ENCODE measurements at regions not wholly inside any gene's neighbourhood (a gene's known extent, or its start where the extent isn't known, plus 50 kb on each side); places are given as distances from the start of the nearest gene placed in this dataset.

GRCh38 chr5:173468821-173469251 is 140.6 kb upstream of the STC2 start:
- no peak for DNase-seq (ENCODE audit: low read depth in 2 of 2)

GRCh38 chr5:173466227-173466626 is 138.0 kb upstream of the STC2 start:
- DNase-seq (ENCODE audit: low read depth in 2 of 2): no peak

GRCh38 chr5:173464813-173465212 is 136.6 kb upstream of the STC2 start:
- DNase-seq (ENCODE audit: low read depth in 2 of 2): no peak

DNA sequence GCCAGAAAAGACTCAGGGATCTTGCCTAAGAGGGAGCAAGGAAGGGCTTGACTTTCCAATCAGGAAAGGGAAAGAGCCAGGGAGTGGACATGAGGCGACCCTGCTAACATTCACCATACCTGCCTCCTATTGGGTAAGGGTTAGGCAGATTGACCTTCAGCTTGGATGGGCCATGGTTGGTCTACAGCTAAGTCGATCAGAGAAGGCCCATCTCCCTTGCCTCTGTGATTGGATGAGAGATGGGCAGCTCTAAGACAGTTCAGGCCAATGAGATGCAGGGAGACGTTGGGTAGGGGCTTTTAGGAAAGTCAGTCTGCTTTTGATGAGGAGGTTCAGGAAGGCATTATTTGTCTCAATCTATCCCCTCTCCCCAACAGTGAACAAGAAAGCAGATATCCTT is 135.0 kb upstream of the STC2 start:
- no peak for DNase-seq (ENCODE audit: low read depth in 2 of 2)

- DNase-seq (ENCODE audit: low read depth in 2 of 2): no peak
Measured at GRCh38 chr5:173458828-173459609, 130.8 kb upstream of the STC2 start.

- DNase-seq (ENCODE audit: low read depth in 2 of 2): no peak
Measured at GRCh38 chr5:173457482-173457881, 129.3 kb upstream of the STC2 start.

- DNase-seq (ENCODE audit: low read depth in 2 of 2): peak; percentile 23 to 93
Measured at GRCh38 chr5:173456751-173457171, 128.5 kb upstream of the STC2 start.

DNA sequence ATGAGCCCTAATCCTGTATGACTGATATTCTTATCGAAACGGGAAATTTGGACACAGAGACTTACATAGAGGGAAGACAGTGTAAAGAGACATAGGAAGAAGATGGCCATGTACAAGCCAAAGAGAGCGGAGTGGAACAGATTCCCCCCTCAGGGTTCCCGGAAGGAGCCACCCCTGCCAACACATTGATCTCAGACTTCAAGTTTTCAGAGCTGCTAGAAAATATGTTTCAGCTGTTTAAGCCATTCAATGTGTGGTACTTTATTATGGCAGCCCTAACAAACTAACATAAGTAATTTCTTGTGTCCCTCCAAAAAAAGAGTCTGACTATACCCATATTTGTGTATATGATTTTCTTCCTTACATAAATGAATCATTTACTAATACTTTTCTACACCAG is 128.0 kb upstream of the STC2 start:
- DNase-seq (ENCODE audit: low read depth in 2 of 2): no peak

DNA sequence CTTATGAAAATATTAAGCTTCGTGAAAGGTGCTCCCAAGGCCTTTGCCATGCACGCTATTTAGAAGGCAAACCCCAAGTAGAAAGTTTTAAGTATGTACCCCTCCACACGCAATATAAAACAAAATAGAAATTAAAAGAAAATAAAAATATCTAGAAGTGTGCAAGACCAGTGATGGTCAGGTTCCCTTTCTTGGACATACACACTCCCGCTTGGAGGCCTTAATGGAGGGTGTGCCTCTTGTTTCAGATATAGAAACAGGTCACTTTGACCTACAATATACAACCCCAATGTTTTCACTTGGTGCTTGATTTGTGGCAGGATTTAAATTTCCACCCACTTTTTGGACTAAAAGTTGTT is 127.4 kb upstream of the STC2 start:
- DNase-seq (ENCODE audit: low read depth in 2 of 2): no peak

- DNase-seq (ENCODE audit: low read depth in 2 of 2): peak in 1 of 2 donors; percentile 93
Measured at GRCh38 chr5:173454736-173455598, 126.8 kb upstream of the STC2 start.

GRCh38 chr5:173454361-173454735 is 126.1 kb upstream of the STC2 start:
- peak; percentile 42 to 62 for DNase-seq (ENCODE audit: low read depth in 2 of 2)

- DNase-seq (ENCODE audit: low read depth in 2 of 2): no peak
Measured at GRCh38 chr5:173453167-173453566, 125.0 kb upstream of the STC2 start.

DNA sequence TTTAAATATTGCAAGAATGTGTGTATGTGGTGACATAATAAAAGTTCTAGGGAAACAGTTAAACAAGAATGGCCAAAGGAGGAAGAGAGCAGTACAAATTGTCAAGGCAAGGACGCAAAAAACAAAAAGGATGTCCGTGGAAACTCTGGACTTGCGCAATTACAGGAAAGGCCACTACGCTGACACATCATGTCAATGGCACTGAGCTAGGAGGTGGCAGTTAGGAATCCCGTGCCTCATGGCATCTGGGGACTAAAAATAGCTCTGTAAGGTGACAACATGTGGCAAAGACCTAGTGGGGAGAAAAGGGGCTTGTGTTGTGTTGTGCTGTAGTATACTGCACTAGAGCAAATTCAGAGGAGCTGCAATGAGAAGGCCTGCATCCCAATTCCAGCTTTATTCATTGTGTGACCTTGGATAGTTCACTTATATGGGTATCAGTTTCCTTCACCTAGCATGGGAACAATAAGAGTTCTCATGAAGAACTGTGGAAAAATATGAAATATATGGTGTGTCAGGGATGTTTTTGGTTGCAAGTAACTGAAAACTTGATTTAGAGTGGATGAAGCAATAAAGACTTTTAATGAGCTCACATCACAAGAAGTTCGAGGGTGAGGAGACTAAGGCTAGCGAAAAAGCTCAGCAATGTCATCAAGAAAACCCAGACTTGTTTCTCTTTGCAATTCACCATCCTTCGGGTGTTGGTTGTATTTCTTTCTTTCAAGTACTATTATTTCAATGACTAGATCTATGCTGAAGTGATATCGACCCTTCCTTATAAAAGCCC is 124.1 kb upstream of the STC2 start:
- peak; percentile 80 to 89 for DNase-seq (ENCODE audit: low read depth in 2 of 2)

DNA sequence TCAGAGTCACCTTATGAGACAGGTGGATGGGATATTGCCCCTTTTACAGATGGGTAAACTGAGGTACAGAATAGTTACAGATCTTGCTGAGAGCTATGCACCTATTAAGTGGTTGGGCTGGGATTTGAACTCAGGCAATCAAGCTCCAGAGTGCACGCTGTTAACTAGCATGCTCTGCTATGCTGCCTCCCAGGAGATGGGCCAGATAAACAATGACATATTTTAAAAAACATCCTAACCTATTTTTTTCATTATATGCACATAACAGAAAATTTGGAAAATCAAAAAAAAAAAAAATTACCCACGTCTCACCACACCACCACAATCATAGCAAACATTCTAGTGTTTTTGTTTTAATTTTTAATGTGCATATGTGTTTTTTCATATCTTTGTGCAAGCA is 123.4 kb upstream of the STC2 start:
- DNase-seq (ENCODE audit: low read depth in 2 of 2): peak in 1 of 2 donors; percentile 20

- DNase-seq (ENCODE audit: low read depth in 2 of 2): peak in 1 of 2 donors; percentile 15
Measured at GRCh38 chr5:173451031-173451430, 122.8 kb upstream of the STC2 start.

DNA sequence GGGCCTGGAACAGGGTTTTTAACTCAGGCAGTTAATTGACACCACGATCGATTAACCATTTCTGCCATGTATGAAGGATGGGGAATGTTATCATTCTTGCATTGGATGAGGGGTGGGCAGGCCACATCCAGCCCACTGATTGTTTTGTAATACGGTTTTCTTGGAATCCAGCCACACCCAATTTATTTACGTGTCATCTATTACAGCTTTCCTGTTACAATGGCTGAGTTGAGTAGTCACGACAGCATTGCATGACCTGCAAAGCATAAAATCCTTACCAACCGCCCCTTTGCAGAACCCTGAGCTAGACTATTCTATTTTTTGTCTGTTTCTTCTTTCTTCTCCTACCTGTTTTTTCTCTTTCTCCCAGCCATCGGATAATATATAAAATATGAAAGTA is 122.0 kb upstream of the STC2 start:
- DNase-seq (ENCODE audit: low read depth in 2 of 2): no peak

DNA sequence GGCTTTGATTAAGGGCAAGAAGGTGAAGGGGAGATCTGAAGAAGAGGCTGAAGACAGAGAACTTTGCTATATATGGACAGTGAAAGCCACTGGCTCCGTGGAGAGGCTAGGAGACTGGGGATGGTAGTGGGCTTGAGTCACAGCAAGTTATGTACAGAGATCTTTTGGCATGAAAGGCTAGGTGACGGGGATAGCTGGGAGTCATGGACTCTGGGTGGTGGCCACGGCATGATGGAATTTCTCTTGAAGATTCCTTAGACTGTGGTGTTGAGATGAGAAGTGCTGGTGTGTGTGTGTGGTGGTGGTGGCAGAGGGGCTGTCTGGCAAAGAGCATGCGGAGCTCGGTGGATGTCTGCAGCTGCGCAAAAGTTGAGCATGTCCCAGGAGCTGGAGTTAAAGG is 120.6 kb upstream of the STC2 start:
- no peak for DNase-seq (ENCODE audit: low read depth in 2 of 2)

DNA sequence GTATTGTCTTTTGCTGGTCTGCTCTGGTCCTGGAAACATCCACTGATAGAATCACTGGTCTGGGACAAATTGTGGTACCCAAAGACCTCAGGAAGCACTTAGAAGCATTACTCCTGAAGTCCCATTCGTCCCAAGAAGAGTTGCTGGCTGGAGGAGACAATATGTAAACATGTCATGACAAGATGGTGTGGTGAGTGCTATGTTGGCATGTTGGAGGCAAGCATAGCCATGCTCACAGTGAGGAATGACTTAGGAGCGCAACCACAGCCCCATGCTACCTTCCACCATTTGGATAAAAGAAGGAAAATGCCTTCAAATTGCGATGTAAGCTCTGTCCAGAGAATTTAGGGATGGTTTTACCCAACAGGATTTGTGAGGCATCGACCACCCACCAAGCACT is 115.8 kb upstream of the STC2 start:
- no peak for DNase-seq (ENCODE audit: low read depth in 2 of 2)

GRCh38 chr5:173441053-173441628 is 112.9 kb upstream of the STC2 start:
- DNase-seq (ENCODE audit: low read depth in 2 of 2): no peak

- no peak for DNase-seq (ENCODE audit: low read depth in 2 of 2)
Measured at GRCh38 chr5:173438951-173439350, 110.7 kb upstream of the STC2 start.

- no peak for DNase-seq (ENCODE audit: low read depth in 2 of 2)
Measured at GRCh38 chr5:173435447-173435846, 107.2 kb upstream of the STC2 start.

DNA sequence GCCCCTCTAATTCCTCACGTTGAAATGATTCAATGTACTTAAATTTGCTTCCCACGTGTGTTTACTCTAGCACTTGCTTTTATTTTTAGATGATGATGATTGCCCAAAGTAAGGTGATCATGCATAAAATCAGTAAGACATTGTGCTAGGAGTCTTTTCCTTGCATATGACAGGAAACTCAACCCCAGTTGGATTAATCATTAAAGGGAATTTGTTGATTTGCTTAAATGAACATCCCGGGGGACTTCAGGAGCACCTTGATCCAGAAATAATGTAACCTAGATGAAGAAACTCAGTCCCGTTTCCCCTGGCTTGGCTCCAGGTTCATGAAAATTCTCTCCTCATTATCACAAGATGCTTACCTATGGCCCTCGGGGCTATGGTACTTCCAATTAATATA is 106.1 kb upstream of the STC2 start:
- DNase-seq (ENCODE audit: low read depth in 2 of 2): no peak
